ENCODE measurements at regions not wholly inside any gene's neighbourhood (a gene's known extent, or its start where the extent isn't known, plus 50 kb on each side); places are given as distances from the start of the nearest gene placed in this dataset.
"Not testable (repeated sequence)": the region's sequence is repeated elsewhere in the genome, so short reads cannot be mapped to it uniquely, and the experiment has no call there.

GRCh38 chr6:22153384-22154158 is 143.3 kb downstream of the PRL start:
- peaks cover under 1% of the 10 kb centered on the region for H3K4me1 Mint-ChIP-seq (ENCODE audit: low read depth, unreplicated experiment)
- CTCF ChIA-PET: no interaction called here
- no TSS peak for BruUV-seq (replicated peaks)
- no peak for TF ChIP-seq CTCF (IDR thresholded peaks at IDR 0.05; ENCODE audit: unreplicated experiment)
- H3K9me3 Mint-ChIP-seq (ENCODE audit: low read depth, unreplicated experiment): no peaks in the 10 kb centered on the region
- DNase-seq: no peak
- H3K36me3 Mint-ChIP-seq (ENCODE audit: insufficient read depth, unreplicated experiment): no peaks in the 10 kb centered on the region
- H3K27ac Mint-ChIP-seq (ENCODE audit: unreplicated experiment): no peak overlapping the region
- no peak overlapping the region for H3K4me3 Mint-ChIP-seq (ENCODE audit: low read depth, unreplicated experiment)
- intact Hi-C loops (cut with micrococcal nuclease; ENCODE audit: unreplicated experiment): no loop called here
- H3K27me3 Mint-ChIP-seq (ENCODE audit: unreplicated experiment): no peaks in the 10 kb centered on the region

GRCh38 chr6:22155551-22155950 is 141.3 kb downstream of the PRL start:
- H3K4me3 Mint-ChIP-seq (ENCODE audit: low read depth, unreplicated experiment): no peak overlapping the region

GRCh38 chr6:22157233-22157632 is 139.6 kb downstream of the PRL start:
- CTCF ChIA-PET: no interaction called here
- Mint-ChIP-seq H3K9me3 (ENCODE audit: low read depth, unreplicated experiment) (peaks cover 2% of the 10 kb centered on the region), H3K4me1 (ENCODE audit: low read depth, unreplicated experiment) (no peaks in the 10 kb centered on the region), H3K27me3 (ENCODE audit: unreplicated experiment) (no peaks in the 10 kb centered on the region), H3K36me3 (ENCODE audit: insufficient read depth, unreplicated experiment) (no peaks in the 10 kb centered on the region), H3K27ac (ENCODE audit: unreplicated experiment) (no peak overlapping the region), H3K4me3 (ENCODE audit: low read depth, unreplicated experiment) (no peak overlapping the region)
- intact Hi-C loops (cut with micrococcal nuclease; ENCODE audit: unreplicated experiment): no loop called here
- TF ChIP-seq CTCF (IDR thresholded peaks at IDR 0.05; ENCODE audit: unreplicated experiment): no peak
- BruUV-seq (replicated peaks): no TSS peak
- no peak for DNase-seq

More at GRCh38 chr6:22155551-22155950, 141.3 kb downstream of the PRL start:
- Mint-ChIP-seq H3K27me3 (ENCODE audit: unreplicated experiment) (no peaks in the 10 kb centered on the region), H3K4me1 (ENCODE audit: low read depth, unreplicated experiment) (no peaks in the 10 kb centered on the region), H3K27ac (ENCODE audit: unreplicated experiment) (no peak overlapping the region), H3K36me3 (ENCODE audit: insufficient read depth, unreplicated experiment) (no peaks in the 10 kb centered on the region), H3K9me3 (ENCODE audit: low read depth, unreplicated experiment) (peaks cover 2% of the 10 kb centered on the region)
- no peak for TF ChIP-seq CTCF (IDR thresholded peaks at IDR 0.05; ENCODE audit: unreplicated experiment)
- intact Hi-C loops (cut with micrococcal nuclease; ENCODE audit: unreplicated experiment): no loop called here
- DNase-seq: no peak
- BruUV-seq (replicated peaks): no TSS peak
- CTCF ChIA-PET: no interaction called here

GRCh38 chr6:22164236-22164635 is 132.6 kb downstream of the PRL start:
- Mint-ChIP-seq H3K27me3 (ENCODE audit: unreplicated experiment) (no peaks in the 10 kb centered on the region), H3K4me3 (ENCODE audit: low read depth, unreplicated experiment) (no peak overlapping the region), H3K27ac (ENCODE audit: unreplicated experiment) (no peak overlapping the region), H3K9me3 (ENCODE audit: low read depth, unreplicated experiment) (peaks cover 4% of the 10 kb centered on the region), H3K36me3 (ENCODE audit: insufficient read depth, unreplicated experiment) (no peaks in the 10 kb centered on the region), H3K4me1 (ENCODE audit: low read depth, unreplicated experiment) (no peaks in the 10 kb centered on the region)
- CTCF ChIA-PET: no interaction called here
- intact Hi-C loops (cut with micrococcal nuclease; ENCODE audit: unreplicated experiment): no loop called here
- no TSS peak for BruUV-seq (replicated peaks)
- DNase-seq: no peak
- TF ChIP-seq CTCF (IDR thresholded peaks at IDR 0.05; ENCODE audit: unreplicated experiment): no peak

GRCh38 chr6:22171006-22171405 is 125.8 kb downstream of the PRL start:
- peaks cover 22% of the 10 kb centered on the region for H3K9me3 Mint-ChIP-seq (ENCODE audit: low read depth, unreplicated experiment)
- H3K27me3 Mint-ChIP-seq (ENCODE audit: unreplicated experiment); H3K36me3 Mint-ChIP-seq (ENCODE audit: insufficient read depth, unreplicated experiment); BruUV-seq (replicated peaks); intact Hi-C loops (cut with micrococcal nuclease; ENCODE audit: unreplicated experiment); CTCF ChIA-PET; H3K27ac Mint-ChIP-seq (ENCODE audit: unreplicated experiment); DNase-seq; H3K4me3 Mint-ChIP-seq (ENCODE audit: low read depth, unreplicated experiment); H3K4me1 Mint-ChIP-seq (ENCODE audit: low read depth, unreplicated experiment): not testable (repeated sequence)

- H3K27me3 Mint-ChIP-seq (ENCODE audit: unreplicated experiment); H3K36me3 Mint-ChIP-seq (ENCODE audit: insufficient read depth, unreplicated experiment); CTCF ChIA-PET: not testable (repeated sequence)
Measured at GRCh38 chr6:22171885-22172284, 125.0 kb downstream of the PRL start.

More at GRCh38 chr6:22171885-22172284, 125.0 kb downstream of the PRL start:
- H3K4me1 Mint-ChIP-seq (ENCODE audit: low read depth, unreplicated experiment); intact Hi-C loops (cut with micrococcal nuclease; ENCODE audit: unreplicated experiment); H3K27ac Mint-ChIP-seq (ENCODE audit: unreplicated experiment); H3K4me3 Mint-ChIP-seq (ENCODE audit: low read depth, unreplicated experiment); DNase-seq; BruUV-seq (replicated peaks): not testable (repeated sequence)
- H3K9me3 Mint-ChIP-seq (ENCODE audit: low read depth, unreplicated experiment): peaks cover 22% of the 10 kb centered on the region

All from Calu3 (cell line).